22Rv1 (cell line): ENCODE measurements at regions not wholly inside any gene's neighbourhood (a gene's known extent, or its start where the extent isn't known, plus 50 kb on each side); places are given as distances from the start of the nearest gene placed in this dataset.

Experiments used
- ZFX ChIP-seq: fragments of 450-650 bp; IDR thresholded peaks from 2 replicates; pipeline ENCODE4 v1.6.1; 2017; ENCODE audit warnings: antibody characterized with exemption, borderline replicate concordance
- TF ChIP-seq, protein P1 (sequence below): fragments of 450-650 bp; IDR thresholded peaks from 2 replicates; pipeline ENCODE4 v1.5.1; 2017; ENCODE audit warnings: mild to moderate bottlenecking

GRCh38 chr15:39199076-39199475, 381.8 kb upstream of the THBS1 start:
- TF ChIP-seq, protein P1, sequence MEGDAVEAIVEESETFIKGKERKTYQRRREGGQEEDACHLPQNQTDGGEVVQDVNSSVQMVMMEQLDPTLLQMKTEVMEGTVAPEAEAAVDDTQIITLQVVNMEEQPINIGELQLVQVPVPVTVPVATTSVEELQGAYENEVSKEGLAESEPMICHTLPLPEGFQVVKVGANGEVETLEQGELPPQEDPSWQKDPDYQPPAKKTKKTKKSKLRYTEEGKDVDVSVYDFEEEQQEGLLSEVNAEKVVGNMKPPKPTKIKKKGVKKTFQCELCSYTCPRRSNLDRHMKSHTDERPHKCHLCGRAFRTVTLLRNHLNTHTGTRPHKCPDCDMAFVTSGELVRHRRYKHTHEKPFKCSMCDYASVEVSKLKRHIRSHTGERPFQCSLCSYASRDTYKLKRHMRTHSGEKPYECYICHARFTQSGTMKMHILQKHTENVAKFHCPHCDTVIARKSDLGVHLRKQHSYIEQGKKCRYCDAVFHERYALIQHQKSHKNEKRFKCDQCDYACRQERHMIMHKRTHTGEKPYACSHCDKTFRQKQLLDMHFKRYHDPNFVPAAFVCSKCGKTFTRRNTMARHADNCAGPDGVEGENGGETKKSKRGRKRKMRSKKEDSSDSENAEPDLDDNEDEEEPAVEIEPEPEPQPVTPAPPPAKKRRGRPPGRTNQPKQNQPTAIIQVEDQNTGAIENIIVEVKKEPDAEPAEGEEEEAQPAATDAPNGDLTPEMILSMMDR, result no peak
- TF ChIP-seq ZFX, result no peak
